ENCODE measurements at regions not wholly inside any gene's neighbourhood (a gene's known extent, or its start where the extent isn't known, plus 50 kb on each side); places are given as distances from the start of the nearest gene placed in this dataset.

- TF ChIP-seq, protein P1, sequence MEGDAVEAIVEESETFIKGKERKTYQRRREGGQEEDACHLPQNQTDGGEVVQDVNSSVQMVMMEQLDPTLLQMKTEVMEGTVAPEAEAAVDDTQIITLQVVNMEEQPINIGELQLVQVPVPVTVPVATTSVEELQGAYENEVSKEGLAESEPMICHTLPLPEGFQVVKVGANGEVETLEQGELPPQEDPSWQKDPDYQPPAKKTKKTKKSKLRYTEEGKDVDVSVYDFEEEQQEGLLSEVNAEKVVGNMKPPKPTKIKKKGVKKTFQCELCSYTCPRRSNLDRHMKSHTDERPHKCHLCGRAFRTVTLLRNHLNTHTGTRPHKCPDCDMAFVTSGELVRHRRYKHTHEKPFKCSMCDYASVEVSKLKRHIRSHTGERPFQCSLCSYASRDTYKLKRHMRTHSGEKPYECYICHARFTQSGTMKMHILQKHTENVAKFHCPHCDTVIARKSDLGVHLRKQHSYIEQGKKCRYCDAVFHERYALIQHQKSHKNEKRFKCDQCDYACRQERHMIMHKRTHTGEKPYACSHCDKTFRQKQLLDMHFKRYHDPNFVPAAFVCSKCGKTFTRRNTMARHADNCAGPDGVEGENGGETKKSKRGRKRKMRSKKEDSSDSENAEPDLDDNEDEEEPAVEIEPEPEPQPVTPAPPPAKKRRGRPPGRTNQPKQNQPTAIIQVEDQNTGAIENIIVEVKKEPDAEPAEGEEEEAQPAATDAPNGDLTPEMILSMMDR (IDR thresholded peaks at IDR 0.05): no peak
- no peak for TF ChIP-seq POLR2A (IDR thresholded peaks at IDR 0.05)
Observed at GRCh38 chr6:90444160-90444714, 142.6 kb downstream of the MAP3K7 start.
